ENCODE measurements at regions not wholly inside any gene's neighbourhood (a gene's known extent, or its start where the extent isn't known, plus 50 kb on each side); places are given as distances from the start of the nearest gene placed in this dataset.

- no peak for TF ChIP-seq STAT6 (CRISPR knock-in tag; IDR thresholded peaks at IDR 0.05)
- TF ChIP-seq HINFP (tag; conservative IDR thresholded peaks at IDR 0.05; ENCODE audit: low read depth): no peak
- TF ChIP-seq MCM7 (IDR thresholded peaks at IDR 0.05): no peak
Measured at GRCh38 chr6:114638341-114638740, 295.5 kb upstream of the HS3ST5 start (continued).

- FAIRE-seq (no peak), DNase-seq (ENCODE audit: extremely low read depth in 1 of 4, low spot score in 3 of 4) (no peak), ATAC-seq (no peak)
- H3K9ac ChIP-seq (ENCODE audit: insufficient read depth in 1 of 2, low read depth in 2 of 2, low read length in 2 of 2): no peak overlapping the region
- H3K27ac ChIP-seq (ENCODE audit: extremely low read depth, low read depth, low read length): no peak overlapping the region
- no peak overlapping the region for H3K4me2 ChIP-seq (ENCODE audit: insufficient read depth, low read length)
- BruUV-seq (replicated peaks): no TSS peak
- no peaks in the 10 kb centered on the region for H3K9me1 ChIP-seq (ENCODE audit: control insufficient read depth, insufficient read depth, low read length)
- H3K9me3 ChIP-seq (replicated peaks; ENCODE audit: control insufficient read depth, insufficient read depth, low read depth, low read length): no peaks in the 10 kb centered on the region
- no peaks in the 10 kb centered on the region for H3K27me3 ChIP-seq (ENCODE audit: control insufficient read depth in 2 of 2, insufficient read depth in 2 of 2, low read length in 2 of 2)
- POLR2A ChIA-PET: no interaction called here
- H4K20me1 ChIP-seq (replicated peaks; ENCODE audit: control insufficient read depth, insufficient read depth, low read length): no peaks in the 10 kb centered on the region
- CTCF ChIA-PET (ENCODE audit: low intra/inter-chr PET ratio): no interaction called here
- no peaks in the 10 kb centered on the region for H3K79me2 ChIP-seq (ENCODE audit: control insufficient read depth, insufficient read depth, low read length)
- H3K36me3 ChIP-seq (ENCODE audit: control insufficient read depth, insufficient read depth, low read length): no peaks in the 10 kb centered on the region
- no peaks in the 10 kb centered on the region for H3K4me1 ChIP-seq (replicated peaks in 1 of 2; ENCODE audit: control insufficient read depth in 2 of 2, insufficient read depth in 2 of 2, low read length in 2 of 2)
- no peak overlapping the region for H2AFZ ChIP-seq (ENCODE audit: low read depth, low read length)
- in situ Hi-C loops (cut with MboI): no loop called here
- intact Hi-C loops (cut with micrococcal nuclease): no loop called here
- H3K4me3 ChIP-seq: no peak overlapping the region
- TF ChIP-seq TOE1 (IDR thresholded peaks at IDR 0.05; ENCODE audit: borderline replicate concordance) (no peak), TOE1 (CRISPR knock-in tag; IDR thresholded peaks at IDR 0.05; ENCODE audit: borderline replicate concordance, low read depth) (no peak), CHD7 (IDR thresholded peaks at IDR 0.05; ENCODE audit: low read depth, low read length) (no peak)
Measured at GRCh38 chr6:114634016-114634415, 291.2 kb upstream of the HS3ST5 start.

All from K562 (cell line).